LNCAP (cell line): ENCODE measurements at regions not wholly inside any gene's neighbourhood (a gene's known extent, or its start where the extent isn't known, plus 50 kb on each side); places are given as distances from the start of the nearest gene placed in this dataset.

Source experiments
- TF ChIP-seq, protein P1 (sequence below): fragments of 450-650 bp; IDR thresholded peaks from 2 replicates; pipeline ENCODE4 v1.5.1; 2017; ENCODE audit warnings: mild to moderate bottlenecking

- TF ChIP-seq, protein P1, sequence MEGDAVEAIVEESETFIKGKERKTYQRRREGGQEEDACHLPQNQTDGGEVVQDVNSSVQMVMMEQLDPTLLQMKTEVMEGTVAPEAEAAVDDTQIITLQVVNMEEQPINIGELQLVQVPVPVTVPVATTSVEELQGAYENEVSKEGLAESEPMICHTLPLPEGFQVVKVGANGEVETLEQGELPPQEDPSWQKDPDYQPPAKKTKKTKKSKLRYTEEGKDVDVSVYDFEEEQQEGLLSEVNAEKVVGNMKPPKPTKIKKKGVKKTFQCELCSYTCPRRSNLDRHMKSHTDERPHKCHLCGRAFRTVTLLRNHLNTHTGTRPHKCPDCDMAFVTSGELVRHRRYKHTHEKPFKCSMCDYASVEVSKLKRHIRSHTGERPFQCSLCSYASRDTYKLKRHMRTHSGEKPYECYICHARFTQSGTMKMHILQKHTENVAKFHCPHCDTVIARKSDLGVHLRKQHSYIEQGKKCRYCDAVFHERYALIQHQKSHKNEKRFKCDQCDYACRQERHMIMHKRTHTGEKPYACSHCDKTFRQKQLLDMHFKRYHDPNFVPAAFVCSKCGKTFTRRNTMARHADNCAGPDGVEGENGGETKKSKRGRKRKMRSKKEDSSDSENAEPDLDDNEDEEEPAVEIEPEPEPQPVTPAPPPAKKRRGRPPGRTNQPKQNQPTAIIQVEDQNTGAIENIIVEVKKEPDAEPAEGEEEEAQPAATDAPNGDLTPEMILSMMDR: no peak
Measured at GRCh38 chr2:8144131-8144631, 537.7 kb upstream of the ID2 start.

GRCh38 chr2:8144785-8145184, 537.1 kb upstream of the ID2 start:
- TF ChIP-seq, protein P1: no peak

DNA sequence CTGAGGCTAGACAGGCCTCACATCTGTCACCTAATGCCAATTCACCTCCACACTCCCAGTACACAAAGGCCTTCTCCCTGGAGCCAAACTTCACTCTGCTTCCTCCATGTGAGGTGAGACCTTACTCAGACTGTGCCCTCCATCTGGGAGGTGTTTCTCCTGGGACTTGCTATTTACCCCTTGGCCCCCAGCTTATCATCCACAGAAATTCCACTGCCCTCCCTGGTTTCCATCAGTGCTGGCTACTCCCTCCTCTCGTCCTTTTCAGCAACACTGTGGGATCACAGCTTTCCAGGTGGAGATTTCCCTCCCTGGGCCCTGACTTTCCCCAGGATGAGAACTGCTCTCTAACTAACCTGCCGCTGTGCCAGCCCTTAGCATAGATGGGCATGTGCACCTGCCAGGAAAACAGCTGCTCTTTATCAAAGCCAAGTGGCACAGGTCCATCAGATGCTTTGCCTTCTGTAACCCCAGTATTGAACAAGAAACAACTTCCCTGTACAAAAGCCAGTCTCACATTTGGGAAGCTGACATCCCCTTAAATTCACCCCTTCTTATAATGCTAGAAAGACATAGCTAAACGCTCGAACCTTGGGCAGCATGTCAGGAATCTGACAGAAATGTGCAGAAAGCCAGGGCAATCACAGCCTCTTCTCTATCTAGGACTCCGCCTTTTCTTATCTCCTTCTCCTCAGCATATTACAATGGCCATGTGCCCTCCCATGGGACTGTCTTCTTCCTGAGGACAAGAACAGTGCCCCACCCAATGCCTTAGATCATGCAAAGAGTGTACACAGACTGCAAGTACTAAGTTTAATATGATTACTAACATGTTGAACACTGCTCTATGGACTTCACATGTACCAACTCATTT, 535.5 kb upstream of the ID2 start:
- TF ChIP-seq, protein P1: no peak

GRCh38 chr2:8148260-8149006, 533.4 kb upstream of the ID2 start:
- TF ChIP-seq, protein P1: no peak

GRCh38 chr2:8149007-8149405, 532.9 kb upstream of the ID2 start:
- TF ChIP-seq, protein P1: no peak

DNA sequence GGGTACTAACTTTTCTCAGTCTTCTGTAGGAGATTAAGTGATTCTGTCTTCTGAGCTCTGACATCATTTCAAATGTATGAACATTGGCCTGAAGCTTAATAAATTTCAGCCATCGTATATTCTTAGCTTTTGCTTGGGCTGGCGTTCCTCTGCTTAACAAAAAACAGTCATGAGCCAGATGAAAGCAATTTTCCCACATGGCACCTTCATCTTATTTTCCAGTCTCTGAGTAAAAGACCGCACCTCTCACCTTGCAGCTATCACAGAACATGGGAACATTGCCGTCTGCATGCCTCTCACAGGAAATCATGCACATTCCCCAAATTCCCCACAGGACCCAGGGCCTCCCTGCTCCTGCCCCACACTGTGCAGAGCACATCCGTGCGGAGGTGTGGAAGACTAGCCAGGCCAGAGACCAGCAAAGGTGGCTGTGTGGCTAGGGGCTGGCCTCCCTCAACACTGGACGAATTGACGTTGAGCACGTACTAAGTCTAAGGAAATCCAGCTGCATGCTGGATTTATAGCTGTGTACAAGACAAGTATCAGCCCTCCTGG, 531.8 kb upstream of the ID2 start:
- TF ChIP-seq, protein P1: no peak

GRCh38 chr2:8151888-8152287, 530.0 kb upstream of the ID2 start:
- TF ChIP-seq, protein P1: no peak
